ENCODE measurements at regions not wholly inside any gene's neighbourhood (a gene's known extent, or its start where the extent isn't known, plus 50 kb on each side); places are given as distances from the start of the nearest gene placed in this dataset.

- CTCF ChIA-PET: interaction anchor here (0.5 to 1.3 kb wide), 6 partner anchors 107 to 1521 kb away, joined by 3 to 5 read pairs (median 4); no protein-coding TSS in a partner anchor
- POLR2A ChIA-PET (ENCODE audit: low non-redundant PET): no interaction called here
- peak; percentile 40 for TF ChIP-seq CTCF (conservative IDR thresholded peaks at IDR 0.05; ENCODE audit: low read depth)
- no peak overlapping the region for H3K27ac ChIP-seq
- peak; percentile 60 for DNase-seq (ENCODE audit: low spot score)
These were observed 224.2 kb upstream of the EMCN start for GRCh38 chr4:100742045-100742444.

DNA sequence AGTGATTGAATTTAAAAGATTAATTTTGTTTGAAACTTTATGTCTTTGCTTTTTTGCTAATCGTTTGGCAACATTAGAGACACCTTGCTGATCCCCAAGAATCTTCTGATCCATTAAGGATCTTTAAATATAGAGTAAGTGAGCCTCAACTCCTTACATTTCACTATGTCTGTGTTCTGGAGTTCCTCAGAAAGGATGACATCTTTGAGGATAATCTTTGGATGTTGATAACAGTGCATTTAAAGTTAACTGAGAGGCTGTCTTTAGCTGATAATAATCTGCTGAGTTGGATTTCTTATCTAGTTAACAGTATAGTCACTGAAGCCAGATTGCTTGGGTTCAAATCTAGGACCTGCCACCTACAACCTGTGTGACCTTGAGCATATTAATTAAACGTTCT lies 221.6 kb upstream of the EMCN start:
- no peak overlapping the region for H3K27ac ChIP-seq
- ChIA-PET POLR2A (ENCODE audit: low non-redundant PET) (no interaction called here), CTCF (no interaction called here)
- no peak for TF ChIP-seq CTCF (conservative IDR thresholded peaks at IDR 0.05; ENCODE audit: low read depth)
- DNase-seq (ENCODE audit: low spot score): no peak

GRCh38 chr4:100738196-100739165 lies 220.7 kb upstream of the EMCN start:
- ChIA-PET POLR2A (ENCODE audit: low non-redundant PET) (no interaction called here), CTCF (interaction anchor here (0.6 to 0.7 kb wide), 3 partner anchors 8 to 162 kb away, joined by 3 to 4 read pairs (median 3); no protein-coding TSS in a partner anchor)
- H3K27ac ChIP-seq: peak overlapping the region; percentile 72
- TF ChIP-seq CTCF (conservative IDR thresholded peaks at IDR 0.05; ENCODE audit: low read depth): no peak
- DNase-seq (ENCODE audit: low spot score): peak; percentile 86

GRCh38 chr4:100736641-100737451 lies 219.0 kb upstream of the EMCN start:
- TF ChIP-seq CTCF (conservative IDR thresholded peaks at IDR 0.05; ENCODE audit: low read depth): no peak
- CTCF ChIA-PET: interaction anchor here (0.5 kb wide), 1 partner anchor 40 kb away, joined by 4 read pairs; no protein-coding TSS in a partner anchor
- POLR2A ChIA-PET (ENCODE audit: low non-redundant PET): no interaction called here
- DNase-seq (ENCODE audit: low spot score): peak; percentile 36
- H3K27ac ChIP-seq: no peak overlapping the region

GRCh38 chr4:100728861-100729260 lies 211.0 kb upstream of the EMCN start:
- ChIA-PET POLR2A (ENCODE audit: low non-redundant PET) (no interaction called here), CTCF (interaction anchor here (0.5 kb wide), 1 partner anchor 731 kb away, joined by 3 read pairs; no protein-coding TSS in a partner anchor)
- H3K27ac ChIP-seq: no peak overlapping the region
- no peak for DNase-seq (ENCODE audit: low spot score)
- no peak for TF ChIP-seq CTCF (conservative IDR thresholded peaks at IDR 0.05; ENCODE audit: low read depth)

GRCh38 chr4:100722866-100723459 lies 205.1 kb upstream of the EMCN start:
- no peak for TF ChIP-seq CTCF (conservative IDR thresholded peaks at IDR 0.05; ENCODE audit: low read depth)
- POLR2A ChIA-PET (ENCODE audit: low non-redundant PET): no interaction called here
- no peak for DNase-seq (ENCODE audit: low spot score)
- CTCF ChIA-PET: no interaction called here
- H3K27ac ChIP-seq: no peak overlapping the region
